H54 (cell line): ENCODE measurements at regions not wholly inside any gene's neighbourhood (a gene's known extent, or its start where the extent isn't known, plus 50 kb on each side); places are given as distances from the start of the nearest gene placed in this dataset.
"Not testable (repeated sequence)": the region's sequence is repeated elsewhere in the genome, so short reads cannot be mapped to it uniquely, and the experiment has no call there.

Experiments
- DNase-seq: peaks from one replicate; pipeline ENCODE4 v3.0.0; 2011; ENCODE audit warnings: low spot score, mixed read lengths; ENCODE audit not compliant: insufficient read length
- FAIRE-seq: peaks from 3 replicates; lab custom pipeline; 2011; peaks lifted over from hg19 to GRCh38; lab: Jason Lieb, UNC
- POLR2A ChIP-seq: IDR thresholded peaks from 2 replicates; pipeline ENCODE4 v1.6.1; 2011; ENCODE audit warnings: low read depth, mild to moderate bottlenecking, low read length

DNA sequence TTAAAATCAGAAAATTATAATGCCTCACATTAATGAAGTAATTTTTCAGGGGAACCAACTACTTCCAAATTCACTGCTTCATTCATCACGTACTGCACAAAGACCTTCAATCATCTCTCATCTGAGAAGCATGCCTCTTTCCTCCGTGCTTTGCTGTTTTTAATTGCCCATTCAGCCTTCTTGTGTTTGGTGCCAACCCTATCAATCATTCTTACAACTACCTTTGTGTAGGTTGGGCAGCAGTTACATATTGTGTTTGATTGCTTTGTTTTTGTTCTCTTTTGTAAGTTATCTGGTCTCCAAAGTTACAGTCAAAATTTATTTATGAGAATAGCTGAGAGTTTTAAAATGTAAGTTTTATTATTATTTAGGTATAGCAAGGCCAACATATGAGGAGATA lies 549.0 kb upstream of the SLC8A1 start:
- FAIRE-seq (no peak), DNase-seq (no peak)
- no peak for TF ChIP-seq POLR2A

DNA sequence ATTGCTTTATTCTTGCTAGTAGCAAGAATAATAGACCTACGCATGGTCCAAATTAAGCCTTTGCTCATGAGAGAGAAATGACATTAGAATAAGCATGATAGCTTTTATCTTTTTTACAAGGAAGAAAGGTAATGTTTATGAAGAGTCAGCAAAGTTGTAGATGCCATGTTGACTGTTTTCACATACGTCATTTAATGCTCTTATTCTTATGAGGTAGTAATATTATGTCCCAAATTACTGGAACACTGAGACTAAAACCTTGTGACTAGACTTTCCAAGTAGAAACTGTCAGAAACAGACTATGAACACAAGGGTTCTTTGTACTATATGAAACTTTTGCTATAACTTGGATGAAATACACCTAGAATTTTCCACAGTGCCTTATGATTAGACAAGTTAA lies 552.8 kb upstream of the SLC8A1 start:
- no peak for TF ChIP-seq POLR2A
- no peak for DNase-seq
- FAIRE-seq = no peak

GRCh38 chr2:41020358-41020757 lies 568.5 kb upstream of the SLC8A1 start:
- FAIRE-seq (no peak), DNase-seq (no peak)
- no peak for TF ChIP-seq POLR2A

DNA sequence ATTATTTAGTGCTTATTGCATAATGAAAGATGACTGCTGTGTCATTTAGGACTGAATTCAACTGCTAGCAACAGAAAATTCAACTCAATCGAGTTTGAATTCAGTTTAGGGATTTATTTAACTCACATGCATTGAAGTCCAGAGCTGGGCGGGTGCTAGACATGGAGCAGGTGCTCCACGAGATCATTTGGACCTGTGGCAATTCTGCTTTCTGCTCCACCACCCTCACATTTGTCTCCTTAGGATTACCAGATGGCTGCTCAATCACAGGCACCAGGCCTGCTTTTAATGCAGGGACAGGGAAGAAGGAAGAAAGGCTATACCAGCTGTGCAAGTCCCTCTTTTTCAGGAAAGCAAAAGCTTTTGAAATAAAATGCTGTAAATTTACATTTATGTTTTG lies 572.9 kb upstream of the SLC8A1 start:
- DNase-seq = no peak
- FAIRE-seq = no peak
- TF ChIP-seq POLR2A = no peak

DNA sequence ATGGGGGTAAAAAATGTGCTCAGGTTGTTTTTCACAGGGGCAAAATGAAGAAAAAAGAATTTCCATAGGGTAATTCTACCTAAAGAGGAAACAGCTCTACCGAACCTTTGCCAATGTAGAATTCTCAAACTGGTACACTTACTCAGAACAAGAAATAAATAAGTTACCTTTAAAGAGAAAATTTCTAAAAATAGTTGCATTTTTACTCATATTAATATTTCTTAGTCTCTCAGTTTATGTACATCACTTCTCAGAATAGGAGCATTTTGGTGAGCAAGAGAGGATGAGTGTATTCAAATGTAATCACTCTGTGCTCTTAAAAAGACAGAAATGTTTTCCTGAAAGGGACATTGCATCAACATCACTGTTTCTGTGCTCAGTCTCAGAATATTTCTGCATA lies 574.7 kb upstream of the SLC8A1 start:
- DNase-seq (no peak), FAIRE-seq (no peak)
- TF ChIP-seq POLR2A = no peak

DNA sequence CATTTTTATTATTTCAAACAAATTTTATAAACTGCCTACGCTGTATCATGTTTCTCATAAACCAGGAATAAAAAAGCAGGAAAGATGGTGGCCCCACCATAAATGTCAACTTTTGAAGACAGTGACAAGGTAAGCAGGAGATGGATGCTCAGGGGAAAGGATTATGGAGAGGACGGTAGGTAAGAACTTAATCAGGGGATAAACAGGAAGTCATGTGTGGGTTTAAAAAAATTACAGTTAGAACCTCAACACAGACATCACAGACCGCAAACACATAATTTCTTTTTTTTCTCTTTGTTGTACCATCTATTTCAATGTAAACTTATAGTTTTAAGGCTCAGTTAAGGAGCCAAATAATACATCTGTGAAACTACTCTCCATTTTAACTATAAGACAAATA lies 575.2 kb upstream of the SLC8A1 start:
- no peak for TF ChIP-seq POLR2A
- DNase-seq = no peak
- FAIRE-seq = no peak

DNA sequence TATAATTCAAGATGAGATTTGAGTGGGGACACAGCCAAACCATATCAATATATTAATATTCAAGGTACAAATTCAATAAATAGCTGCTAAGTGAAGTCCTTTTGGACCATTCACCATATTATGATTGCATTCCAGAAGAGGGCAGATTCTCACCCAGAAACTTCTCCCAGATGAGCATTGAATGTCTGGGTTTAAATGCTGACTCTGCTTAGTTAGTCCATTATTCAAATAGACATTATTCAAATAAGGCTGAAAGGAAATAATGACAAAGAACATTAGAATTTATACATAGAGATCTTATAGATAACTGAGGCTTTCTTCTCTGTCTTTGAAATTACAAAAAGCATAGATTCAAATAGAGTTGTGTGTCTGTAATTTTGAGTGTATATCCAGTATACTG lies 579.4 kb upstream of the SLC8A1 start:
- no peak for TF ChIP-seq POLR2A
- no peak for FAIRE-seq

DNA sequence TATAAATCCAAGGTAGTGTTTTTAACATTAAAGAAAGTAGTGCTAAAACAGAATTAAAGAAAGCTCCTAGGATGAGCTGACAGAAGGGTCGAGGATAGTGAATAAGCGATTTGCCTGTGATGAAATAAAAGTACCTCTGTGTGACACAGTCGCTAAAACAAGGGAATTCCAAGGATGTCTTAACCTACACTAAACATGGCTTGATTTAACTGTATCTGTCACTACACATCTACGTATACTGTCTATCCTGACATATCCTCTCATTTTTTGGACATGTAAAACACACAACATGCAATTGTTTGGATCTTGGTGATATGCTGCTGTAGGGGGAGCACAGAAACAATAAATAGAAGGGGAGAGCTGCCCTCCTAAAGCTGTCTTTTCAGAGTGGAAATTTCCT lies 580.8 kb upstream of the SLC8A1 start:
- FAIRE-seq = no peak
- no peak for TF ChIP-seq POLR2A
- no peak for DNase-seq

More for the DNA sequence above, 579.4 kb upstream of the SLC8A1 start:
- no peak for DNase-seq

- FAIRE-seq (no peak), DNase-seq (no peak)
Measured at GRCh38 chr2:41033127-41033526, 581.2 kb upstream of the SLC8A1 start.

DNA sequence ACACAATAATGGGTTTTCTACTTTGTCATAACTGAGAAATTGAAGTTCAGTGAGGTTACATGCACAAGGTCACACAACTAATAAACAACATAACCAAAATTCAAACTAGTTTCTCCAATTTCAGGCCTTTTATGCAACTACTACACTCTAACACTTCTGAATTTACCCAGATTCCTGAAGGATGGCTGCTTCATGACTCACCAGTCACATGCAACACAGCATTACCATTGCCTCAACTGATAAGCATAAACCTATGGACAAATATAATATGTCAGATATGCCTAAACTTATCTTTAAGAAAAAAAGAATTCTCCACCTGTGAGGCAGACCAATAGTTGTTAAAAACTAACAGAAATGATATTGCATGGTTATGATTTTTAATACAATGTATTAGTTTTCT lies 586.5 kb upstream of the SLC8A1 start:
- FAIRE-seq (no peak), DNase-seq (no peak)
- TF ChIP-seq POLR2A = no peak

More at GRCh38 chr2:41033127-41033526, 581.2 kb upstream of the SLC8A1 start:
- TF ChIP-seq POLR2A = no peak

DNA sequence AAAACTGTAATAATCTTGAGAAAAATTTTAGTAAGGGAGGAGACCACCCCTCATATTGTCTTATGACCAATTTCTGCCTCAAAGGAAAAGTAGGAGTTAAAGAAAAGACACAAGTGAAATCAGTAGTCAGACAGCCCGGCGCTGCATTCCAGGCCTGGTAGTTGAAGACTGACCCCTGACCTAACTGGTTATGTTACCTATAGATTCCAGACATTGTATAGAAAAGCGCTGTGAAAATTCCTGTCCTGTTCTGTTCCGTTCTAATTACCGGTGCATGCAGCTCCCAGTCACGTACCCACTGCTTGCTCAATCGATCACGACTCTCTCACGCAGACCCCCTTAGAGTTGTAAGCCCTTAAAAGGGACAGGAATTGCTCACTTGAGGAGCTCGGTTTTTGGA lies 587.9 kb upstream of the SLC8A1 start:
- not testable (repeated sequence) for FAIRE-seq, DNase-seq

- TF ChIP-seq POLR2A = no peak
- no peak for FAIRE-seq
Measured at GRCh38 chr2:41040782-41041520, 589.1 kb upstream of the SLC8A1 start.

GRCh38 chr2:41042343-41042742 lies 590.5 kb upstream of the SLC8A1 start:
- FAIRE-seq = no peak
- TF ChIP-seq POLR2A = no peak
- no peak for DNase-seq

More at GRCh38 chr2:41040782-41041520, 589.1 kb upstream of the SLC8A1 start:
- DNase-seq = no peak

GRCh38 chr2:41061356-41061755 lies 609.5 kb upstream of the SLC8A1 start:
- no peak for DNase-seq
- FAIRE-seq = no peak
- no peak for TF ChIP-seq POLR2A

GRCh38 chr2:41062336-41062735 lies 610.4 kb upstream of the SLC8A1 start:
- no peak for TF ChIP-seq POLR2A
- no peak for DNase-seq
- FAIRE-seq = no peak
